ENCODE measurements at regions not wholly inside any gene's neighbourhood (a gene's known extent, or its start where the extent isn't known, plus 50 kb on each side); places are given as distances from the start of the nearest gene placed in this dataset.

DNA sequence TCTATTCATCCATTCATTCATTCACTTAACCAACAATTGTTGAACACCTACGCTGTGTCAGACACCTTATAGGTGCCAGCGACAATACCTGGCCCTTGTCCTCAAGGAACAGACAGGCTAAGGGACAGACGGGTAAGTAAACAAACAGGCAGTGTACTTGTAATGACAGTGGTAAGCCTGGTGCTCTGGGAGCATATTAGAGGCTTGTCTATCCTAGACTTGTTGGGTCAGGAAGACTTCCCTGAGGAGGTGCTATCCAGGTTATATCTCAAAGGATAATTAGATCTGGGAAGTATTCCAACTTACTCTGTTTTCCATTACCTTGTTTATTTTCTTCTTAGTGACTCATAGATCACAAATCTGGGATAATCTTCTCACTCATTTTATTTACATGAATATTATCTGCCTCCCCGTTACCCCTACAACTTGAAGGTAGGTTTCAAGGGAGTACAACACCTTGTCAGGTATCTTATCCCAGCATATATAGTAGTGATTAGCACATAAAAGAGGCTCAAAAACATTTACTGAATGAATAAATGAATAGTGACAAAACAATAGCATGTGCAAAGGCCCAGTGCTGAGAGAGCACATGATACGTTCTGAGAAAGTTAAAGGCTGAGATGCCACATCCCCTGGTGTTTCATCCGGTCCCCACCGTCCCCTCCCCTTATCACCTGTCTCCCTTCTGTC, 75.3 kb upstream of the NCAM1 start:
- H2BK5ac ChIP-seq (ENCODE audit: low read length) = no peak overlapping the region
- no peak overlapping the region for H2BK15ac ChIP-seq (ENCODE audit: low read length)
- H3K4me3 ChIP-seq (ENCODE audit: low read length in 2 of 2) = no peak overlapping the region
- no peak overlapping the region for H3K27ac ChIP-seq (replicated peaks; ENCODE audit: low read length)
- no peak overlapping the region for H2AFZ ChIP-seq (ENCODE audit: low read length)
- no peaks in the 10 kb centered on the region for H3K79me1 ChIP-seq (ENCODE audit: low read depth, low read length)
- H2AK5ac ChIP-seq (ENCODE audit: low read depth, low read length) = no peak overlapping the region
- H3K9me3 ChIP-seq (replicated peaks in 1 of 2; ENCODE audit: control insufficient read depth in 2 of 2, insufficient read depth in 1 of 2, low read depth in 1 of 2, low read length in 2 of 2) = no peaks in the 10 kb centered on the region
- no peak for DNase-seq (ENCODE audit: low spot score)
- no peaks in the 10 kb centered on the region for H3K27me3 ChIP-seq (ENCODE audit: control insufficient read depth in 3 of 3, insufficient read depth in 3 of 3, low read depth in 1 of 3, low read length in 3 of 3)
- H2BK120ac ChIP-seq (ENCODE audit: low read depth, low read length) = no peak overlapping the region
- peak overlapping the region; percentile 2 for H3K18ac ChIP-seq (ENCODE audit: low read length)
- no peaks in the 10 kb centered on the region for H3K36me3 ChIP-seq (replicated peaks in 1 of 2; ENCODE audit: control insufficient read depth in 2 of 2, insufficient read depth in 2 of 2, low read length in 2 of 2)
- H4K91ac ChIP-seq (ENCODE audit: low read depth, low read length, poor library complexity) = no peak overlapping the region
- H3K4me1 ChIP-seq (ENCODE audit: control insufficient read depth in 2 of 2, insufficient read depth in 1 of 2, low read depth in 1 of 2, low read length in 2 of 2) = peaks cover 0 to 3% of the 10 kb centered on the region in 2 donors
- no peak overlapping the region for H3K9ac ChIP-seq (ENCODE audit: low read depth, low read length, poor library complexity)
- no peak overlapping the region for H3K23ac ChIP-seq (ENCODE audit: low read depth, low read length, poor library complexity)
- no peak overlapping the region for H3K14ac ChIP-seq (ENCODE audit: low read length)
- no peak overlapping the region for H4K8ac ChIP-seq (ENCODE audit: low read depth, low read length)
- no peak overlapping the region for H3K4me2 ChIP-seq (ENCODE audit: insufficient read depth, low read length, poor library complexity, severe bottlenecking)
- H2BK12ac ChIP-seq (ENCODE audit: low read length) = no peak overlapping the region
- no peak overlapping the region for H3K4ac ChIP-seq (ENCODE audit: low read length)
- WGBS, 2 donors (ENCODE audit: extremely low coverage in 2 of 2, insufficient read length in 2 of 2, insufficient replicate concordance in 1 of 2) = no CpG with 5 or more reads among the region's 7 CpGs

DNA sequence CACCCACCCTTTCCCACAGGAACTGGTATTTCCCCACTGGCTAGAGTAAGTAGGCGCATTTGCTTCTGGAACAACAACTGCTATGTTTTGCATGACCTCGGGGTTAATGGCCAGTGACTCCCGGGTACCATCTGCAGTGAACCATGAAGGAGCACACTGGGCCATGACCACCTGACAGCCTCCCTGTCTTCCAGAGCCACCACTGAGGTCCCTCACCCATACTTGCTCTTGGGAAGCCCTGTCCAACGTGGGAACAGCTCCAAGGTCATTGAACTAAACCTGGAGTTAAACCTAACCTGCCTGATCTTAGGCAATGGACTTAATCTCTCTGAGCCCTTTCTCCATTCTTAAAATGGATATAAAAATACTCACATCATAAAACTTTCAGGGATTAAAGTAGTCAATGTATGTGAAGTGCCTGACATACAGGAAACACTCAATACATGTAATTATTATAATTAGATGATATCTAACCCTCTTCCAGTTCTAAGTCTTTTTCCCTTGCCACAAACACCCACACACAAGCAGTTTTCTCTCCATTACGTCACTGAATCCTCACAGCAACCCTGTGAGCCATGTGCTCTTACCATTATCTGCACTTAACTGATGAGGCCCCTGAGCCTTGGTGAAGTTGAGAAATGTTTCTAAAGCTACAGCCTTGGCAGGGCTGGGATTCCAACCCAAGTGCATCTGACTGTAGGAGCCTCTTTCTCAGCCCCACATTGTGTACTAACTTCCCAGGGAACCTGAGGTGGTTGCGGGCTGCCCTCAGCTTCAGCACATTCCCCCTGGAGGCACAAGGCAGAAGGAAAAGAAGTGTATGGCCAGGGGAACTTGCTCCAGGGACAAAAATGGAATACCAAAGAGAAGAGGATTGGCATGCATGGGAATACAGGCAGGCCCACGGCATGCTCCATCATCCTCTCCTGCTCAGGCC, 74.5 kb upstream of the NCAM1 start:
- Histone ChIP-seq H3K27ac (replicated peaks; ENCODE audit: low read length) (no peak overlapping the region), H2AK5ac (ENCODE audit: low read depth, low read length) (no peak overlapping the region), H2AFZ (ENCODE audit: low read length) (no peak overlapping the region), H2BK5ac (ENCODE audit: low read length) (no peak overlapping the region), H3K79me1 (ENCODE audit: low read depth, low read length) (no peaks in the 10 kb centered on the region), H3K9me3 (replicated peaks in 1 of 2; ENCODE audit: control insufficient read depth in 2 of 2, insufficient read depth in 1 of 2, low read depth in 1 of 2, low read length in 2 of 2) (no peaks in the 10 kb centered on the region), H2BK15ac (ENCODE audit: low read length) (no peak overlapping the region), H3K4me2 (ENCODE audit: insufficient read depth, low read length, poor library complexity, severe bottlenecking) (no peak overlapping the region), H4K8ac (ENCODE audit: low read depth, low read length) (no peak overlapping the region), H3K4me1 (ENCODE audit: control insufficient read depth in 2 of 2, insufficient read depth in 1 of 2, low read depth in 1 of 2, low read length in 2 of 2) (peaks cover 0 to 1% of the 10 kb centered on the region in 2 donors), H3K9ac (ENCODE audit: low read depth, low read length, poor library complexity) (no peak overlapping the region), H2BK120ac (ENCODE audit: low read depth, low read length) (no peak overlapping the region), H3K27me3 (ENCODE audit: control insufficient read depth in 3 of 3, insufficient read depth in 3 of 3, low read depth in 1 of 3, low read length in 3 of 3) (no peaks in the 10 kb centered on the region), H3K4me3 (ENCODE audit: low read length in 2 of 2) (no peak overlapping the region), H3K23ac (ENCODE audit: low read depth, low read length, poor library complexity) (no peak overlapping the region), H3K4ac (ENCODE audit: low read length) (no peak overlapping the region), H2BK12ac (ENCODE audit: low read length) (no peak overlapping the region), H3K36me3 (replicated peaks in 1 of 2; ENCODE audit: control insufficient read depth in 2 of 2, insufficient read depth in 2 of 2, low read length in 2 of 2) (no peaks in the 10 kb centered on the region), H4K91ac (ENCODE audit: low read depth, low read length, poor library complexity) (no peak overlapping the region), H3K14ac (ENCODE audit: low read length) (no peak overlapping the region), H3K18ac (ENCODE audit: low read length) (no peak overlapping the region)
- DNase-seq (ENCODE audit: low spot score) = no peak
- no CpG with 5 or more reads among the region's 7 CpGs for WGBS, 2 donors (ENCODE audit: extremely low coverage in 2 of 2, insufficient read length in 2 of 2, insufficient replicate concordance in 1 of 2)

DNA sequence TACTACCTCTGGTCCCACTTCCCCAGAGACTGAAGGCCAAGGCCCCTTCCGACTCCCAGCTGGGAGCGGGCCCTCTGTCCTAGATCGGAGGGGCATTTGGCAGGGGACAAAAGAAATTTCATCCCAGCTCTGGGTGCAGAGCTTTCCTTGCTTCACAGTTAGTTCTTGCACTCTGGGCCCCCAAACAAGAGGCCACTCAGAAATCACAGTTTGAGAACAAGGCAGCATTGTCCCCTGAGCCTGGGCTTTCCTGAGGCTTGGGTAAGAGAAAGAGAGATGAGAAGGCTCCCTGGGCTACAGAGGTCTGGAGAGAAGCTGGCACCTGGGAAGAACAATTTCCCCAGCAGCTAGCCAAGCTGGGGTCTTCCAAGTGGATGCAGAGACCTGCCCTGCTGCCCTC, 71.8 kb upstream of the NCAM1 start:
- Histone ChIP-seq H3K36me3 (replicated peaks in 1 of 2; ENCODE audit: control insufficient read depth in 2 of 2, insufficient read depth in 2 of 2, low read length in 2 of 2) (no peaks in the 10 kb centered on the region), H3K4ac (ENCODE audit: low read length) (no peak overlapping the region), H3K18ac (ENCODE audit: low read length) (no peak overlapping the region), H2BK15ac (ENCODE audit: low read length) (peak overlapping the region; percentile 62), H2BK12ac (ENCODE audit: low read length) (no peak overlapping the region), H2BK120ac (ENCODE audit: low read depth, low read length) (no peak overlapping the region), H3K27ac (replicated peaks; ENCODE audit: low read length) (no peak overlapping the region), H4K91ac (ENCODE audit: low read depth, low read length, poor library complexity) (no peak overlapping the region), H4K8ac (ENCODE audit: low read depth, low read length) (no peak overlapping the region), H3K9me3 (replicated peaks in 1 of 2; ENCODE audit: control insufficient read depth in 2 of 2, insufficient read depth in 1 of 2, low read depth in 1 of 2, low read length in 2 of 2) (no peaks in the 10 kb centered on the region), H3K27me3 (ENCODE audit: control insufficient read depth in 3 of 3, insufficient read depth in 3 of 3, low read depth in 1 of 3, low read length in 3 of 3) (no peaks in the 10 kb centered on the region), H2BK5ac (ENCODE audit: low read length) (no peak overlapping the region), H3K4me2 (ENCODE audit: insufficient read depth, low read length, poor library complexity, severe bottlenecking) (no peak overlapping the region), H3K14ac (ENCODE audit: low read length) (no peak overlapping the region), H3K4me3 (ENCODE audit: low read length in 2 of 2) (no peak overlapping the region), H3K79me1 (ENCODE audit: low read depth, low read length) (no peaks in the 10 kb centered on the region), H2AK5ac (ENCODE audit: low read depth, low read length) (no peak overlapping the region), H3K4me1 (ENCODE audit: control insufficient read depth in 2 of 2, insufficient read depth in 1 of 2, low read depth in 1 of 2, low read length in 2 of 2) (no peaks in the 10 kb centered on the region), H2AFZ (ENCODE audit: low read length) (no peak overlapping the region), H3K23ac (ENCODE audit: low read depth, low read length, poor library complexity) (no peak overlapping the region), H3K9ac (ENCODE audit: low read depth, low read length, poor library complexity) (no peak overlapping the region)
- no CpG with 5 or more reads among the region's 3 CpGs for WGBS, 2 donors (ENCODE audit: extremely low coverage in 2 of 2, insufficient read length in 2 of 2, insufficient replicate concordance in 1 of 2)
- DNase-seq (ENCODE audit: low spot score) = no peak

Data from neuronal stem cell (in vitro differentiated cells).